Kidney (tissue), 13 donors: ENCODE measurements at regions not wholly inside any gene's neighbourhood (a gene's known extent, or its start where the extent isn't known, plus 50 kb on each side); places are given as distances from the start of the nearest gene placed in this dataset.
A peak's percentile ranks its signal among the peaks of the same experiment; 100 is the strongest.

Source experiments
- DNase-seq, 5 donors: peaks; one replicate each; pipeline ENCODE4 v3.0.0-alpha.2; 2013 to 2020
- FAIRE-seq: peaks from 2 replicates; lab custom pipeline; 2012; peaks lifted over from hg19 to GRCh38; lab: Jason Lieb, UNC
- H3K27ac ChIP-seq, 2 donors: one replicate each; pipeline ENCODE4 v1.7.0; 2013; ENCODE audit warnings: low read depth in 2 of 2, low read length in 2 of 2, inconsistent platforms in 1 of 2
- H3K27me3 ChIP-seq: one replicate; pipeline ENCODE4 v1.7.1; 2013; ENCODE audit warnings: low read length, inconsistent platforms; ENCODE audit not compliant: control insufficient read depth, insufficient read depth
- H3K36me3 ChIP-seq, 3 donors: one replicate each; pipeline versions ENCODE4 v1.7.0 to v1.7.1; 2013; ENCODE audit warnings: low read length in 3 of 3, control low read depth in 1 of 3, inconsistent platforms in 1 of 3; ENCODE audit not compliant: insufficient read depth in 3 of 3, control insufficient read depth in 2 of 3
- H3K4me1 ChIP-seq, 3 donors: one replicate each; pipeline versions ENCODE4 v1.7.0 to v1.7.1; 2013; ENCODE audit warnings: low read length in 3 of 3, inconsistent platforms in 1 of 3, low read depth in 1 of 3; ENCODE audit not compliant: control insufficient read depth in 2 of 3, insufficient read depth in 2 of 3
- H3K4me3 ChIP-seq, 3 donors: one replicate each; pipeline versions ENCODE4 v1.7.0 to v1.8.1; 2013; ENCODE audit warnings: low read length in 3 of 3, control low read depth in 1 of 3, inconsistent platforms in 1 of 3
- H3K9ac ChIP-seq, 3 donors: one replicate each; pipeline versions ENCODE4 v1.7.0 to v1.7.1; 2013; ENCODE audit warnings: low read length in 3 of 3, control low read depth in 1 of 3, inconsistent platforms in 1 of 3
- H3K9me3 ChIP-seq, 3 donors: one replicate each; pipeline versions ENCODE4 v1.7.0 to v1.7.1; 2013; ENCODE audit warnings: low read length in 3 of 3, control low read depth in 1 of 3, inconsistent platforms in 1 of 3; ENCODE audit not compliant: control insufficient read depth in 2 of 3, insufficient read depth in 1 of 3
- CTCF ChIP-seq: IDR thresholded peaks from 3 replicates; pipeline ENCODE4 v1.5.1; 2012; ENCODE audit warnings: mild to moderate bottlenecking, moderate library complexity, borderline replicate concordance; ENCODE audit not compliant: insufficient read depth; ENCODE audit errors: extremely low read depth
- intact Hi-C: fragments of 100-400 bp; cut with DNase I; formaldehyde crosslinking; loops from one replicate; pipeline ENCODE4 v1.11.1; 2022
- donor health status: control.
- donor health status: control.
- donor health status: control.
- donor health status: control.
- donor health status: control.
- donor health status: DM: yes; HTN: yes; CAD: no.
- donor health status: Normal renal cell carcinoma (clear cell type).

GRCh38 chr5:57592236-57592635 is 109.6 kb upstream of the ACTBL2 start:
- Histone ChIP-seq H3K27me3 (no peaks in the 10 kb centered on the region), H3K4me3 (no peak overlapping the region), H3K4me1 (peaks cover 0 to 2% (median 0%) of the 10 kb centered on the region in 3 donors), H3K27ac (no peak overlapping the region), H3K36me3 (no peaks in the 10 kb centered on the region), H3K9ac (no peak overlapping the region), H3K9me3 (no peaks in the 10 kb centered on the region)
- intact Hi-C loops: no loop called here
- DNase-seq: no peak
- no peak for TF ChIP-seq CTCF
- no peak for FAIRE-seq

- no peaks in the 10 kb centered on the region for H3K4me1 ChIP-seq
- H3K27me3 ChIP-seq: no peaks in the 10 kb centered on the region
- H3K36me3 ChIP-seq: no peaks in the 10 kb centered on the region
- no peak overlapping the region for H3K27ac ChIP-seq
- no peak overlapping the region for H3K4me3 ChIP-seq
- intact Hi-C loops: no loop called here
- no peak for TF ChIP-seq CTCF
- no peak for FAIRE-seq
- DNase-seq: peak in 1 of 5 donors; percentile 12
- H3K9ac ChIP-seq: no peak overlapping the region
- H3K9me3 ChIP-seq: no peaks in the 10 kb centered on the region
These were observed 104.0 kb upstream of the ACTBL2 start for GRCh38 chr5:57586649-57587048.

- H3K4me1 ChIP-seq: no peaks in the 10 kb centered on the region
- H3K27ac ChIP-seq: no peak overlapping the region
- peaks cover 0 to 1% (median 0%) of the 10 kb centered on the region in 3 donors for H3K9me3 ChIP-seq
- no peak overlapping the region for H3K4me3 ChIP-seq
- FAIRE-seq (no peak), DNase-seq (no peak)
- no peaks in the 10 kb centered on the region for H3K27me3 ChIP-seq
- no peak for TF ChIP-seq CTCF
- no peak overlapping the region for H3K9ac ChIP-seq
- intact Hi-C loops: no loop called here
- no peaks in the 10 kb centered on the region for H3K36me3 ChIP-seq
These were observed 100.0 kb upstream of the ACTBL2 start for GRCh38 chr5:57582578-57583070.

GRCh38 chr5:57581772-57582171 is 99.2 kb upstream of the ACTBL2 start:
- Histone ChIP-seq H3K9me3 (peaks cover 0 to 1% (median 0%) of the 10 kb centered on the region in 3 donors), H3K27me3 (no peaks in the 10 kb centered on the region), H3K4me3 (no peak overlapping the region), H3K36me3 (no peaks in the 10 kb centered on the region), H3K4me1 (no peaks in the 10 kb centered on the region), H3K9ac (no peak overlapping the region), H3K27ac (no peak overlapping the region)
- DNase-seq (no peak), FAIRE-seq (no peak)
- TF ChIP-seq CTCF: no peak
- intact Hi-C loops: no loop called here
